Osteoblast (primary cell): ENCODE measurements at regions not wholly inside any gene's neighbourhood (a gene's known extent, or its start where the extent isn't known, plus 50 kb on each side); places are given as distances from the start of the nearest gene placed in this dataset.

ENCODE experiments used
- DNase-seq: peaks from one replicate; pipeline ENCODE4 v3.0.0; 2011; ENCODE audit warnings: low spot score, mixed read lengths; ENCODE audit not compliant: insufficient read length; ENCODE audit errors: missing footprints
- H2AFZ ChIP-seq: 2 replicates; pipeline ENCODE4 v1.6.0; 2011; ENCODE audit warnings: mild to moderate bottlenecking, low read length
- H3K27ac ChIP-seq: 2 replicates; pipeline ENCODE4 v1.5.1; 2011; ENCODE audit warnings: mild to moderate bottlenecking, low read depth, low read length, moderate library complexity
- H3K27me3 ChIP-seq: 2 replicates; pipeline ENCODE4 v1.6.0; 2012; ENCODE audit warnings: mild to moderate bottlenecking, control low read depth, inconsistent platforms, low read length, moderate library complexity; ENCODE audit not compliant: insufficient read depth
- H3K36me3 ChIP-seq: 2 replicates; pipeline ENCODE4 v1.5.1; 2011; ENCODE audit warnings: mild to moderate bottlenecking, low read length, control low read depth, moderate library complexity; ENCODE audit not compliant: insufficient read depth
- H3K4me1 ChIP-seq: 2 replicates; pipeline ENCODE4 v1.5.1; 2011; ENCODE audit warnings: mild to moderate bottlenecking, low read length, control low read depth, moderate library complexity; ENCODE audit not compliant: insufficient read depth
- H3K4me2 ChIP-seq: 2 replicates; pipeline ENCODE4 v1.6.0; 2011; ENCODE audit warnings: mild to moderate bottlenecking, low read length; ENCODE audit not compliant: insufficient read depth
- H3K4me3 ChIP-seq: fragments of 200-600 bp; sonication (generic); 3 replicates; pipeline ENCODE4 v1.5.1; 2012; ENCODE audit warnings: mild to moderate bottlenecking, low read length, inconsistent platforms; ENCODE audit not compliant: insufficient read depth
- H3K79me2 ChIP-seq: 2 replicates; pipeline ENCODE4 v1.6.0; 2012; ENCODE audit warnings: mild to moderate bottlenecking, low read length, control low read depth, inconsistent platforms; ENCODE audit not compliant: insufficient read depth
- H3K9me3 ChIP-seq: 2 replicates; pipeline ENCODE4 v1.5.1; 2011; ENCODE audit warnings: low read depth, low read length, control low read depth
- H4K20me1 ChIP-seq: 2 replicates; pipeline ENCODE4 v1.6.0; 2012; ENCODE audit warnings: mild to moderate bottlenecking, low read length, control low read depth; ENCODE audit not compliant: insufficient read depth
- TF ChIP-seq, protein P1 (sequence below): IDR thresholded peaks from 2 replicates; pipeline ENCODE4 v1.5.1; 2011; ENCODE audit warnings: mild to moderate bottlenecking, low read depth, low read length, moderate library complexity; ENCODE audit errors: extremely low read depth

DNA sequence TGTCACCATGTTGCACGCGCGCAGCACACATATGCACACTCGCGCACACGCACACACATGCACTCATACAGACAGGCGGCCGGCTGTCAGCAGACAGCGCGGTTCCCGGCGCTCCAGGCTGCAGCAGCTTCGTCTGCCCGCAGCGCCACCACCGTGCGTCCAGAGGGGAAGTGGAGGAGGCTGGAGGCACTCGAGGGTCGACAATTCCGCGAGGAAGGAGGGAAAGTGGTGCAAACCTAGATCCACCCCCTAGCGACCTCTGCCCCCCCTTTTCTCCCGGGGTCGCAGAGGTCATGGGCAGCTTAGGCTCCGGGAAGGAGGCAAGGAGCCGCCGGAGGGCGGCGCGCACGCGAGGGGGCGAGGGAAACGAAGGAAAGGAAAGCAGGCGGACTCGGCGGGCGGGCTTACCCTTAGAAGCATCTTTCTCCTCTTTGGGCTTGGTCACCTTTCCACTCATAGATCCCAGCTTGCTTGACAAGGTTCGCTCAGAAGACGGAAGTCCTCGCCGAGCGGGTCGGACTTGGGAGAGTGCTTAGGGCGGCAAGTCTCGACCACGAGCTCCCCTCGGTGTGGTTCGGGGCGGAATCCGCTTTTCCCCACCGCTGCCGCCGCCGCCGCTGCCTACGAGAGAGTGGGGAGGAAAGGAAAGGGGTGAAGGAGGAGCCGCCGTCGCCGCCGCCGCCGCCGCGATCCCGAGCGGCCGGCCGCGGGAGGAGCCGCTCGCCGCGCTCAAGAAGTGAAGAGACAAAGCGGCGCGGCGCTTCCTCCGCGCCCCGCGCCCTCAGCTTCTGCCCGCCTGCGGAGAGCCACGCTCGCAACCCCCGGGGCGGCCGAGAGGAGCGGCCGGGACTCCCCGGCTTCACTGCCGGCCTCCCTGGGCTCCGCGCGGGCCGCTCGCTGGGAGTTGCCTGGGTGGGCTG is 326.6 kb upstream of the F9 start:
- no peaks in the 10 kb centered on the region for H3K79me2 ChIP-seq
- no peak overlapping the region for H2AFZ ChIP-seq
- no peak overlapping the region for H3K27ac ChIP-seq

DNA sequence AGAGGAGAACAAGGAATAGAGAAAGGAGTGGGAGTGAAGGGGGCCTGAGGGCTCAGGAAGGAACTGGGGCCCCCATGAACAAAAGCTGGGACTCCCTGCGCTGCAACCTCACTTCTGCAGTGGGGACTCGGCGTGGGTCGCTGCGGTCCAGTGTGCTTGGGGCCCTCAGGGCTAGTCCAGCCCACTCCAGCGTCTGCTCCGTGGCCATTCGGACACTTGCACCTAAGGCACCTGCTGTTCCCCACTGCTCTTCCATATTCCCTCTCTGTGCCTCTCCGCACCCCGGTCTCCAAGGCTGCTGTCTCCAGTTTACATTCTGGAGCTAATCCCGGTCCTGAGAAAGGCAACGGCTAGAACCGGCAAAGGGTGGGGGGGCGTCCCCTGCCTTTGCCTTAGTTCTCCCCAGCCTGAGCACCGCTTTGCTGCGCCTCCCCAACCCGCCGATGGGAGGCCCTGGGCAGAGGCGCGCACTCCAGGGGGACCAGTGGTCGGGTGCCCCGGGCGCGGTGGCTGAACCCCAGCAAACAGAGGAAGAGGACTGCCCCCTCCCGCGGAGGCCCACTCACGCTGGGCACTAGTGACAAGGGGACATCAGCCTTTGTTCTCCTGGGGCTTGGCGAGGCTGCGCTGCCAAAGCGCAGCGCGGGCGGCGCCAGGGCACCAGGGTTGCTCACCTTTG is 327.7 kb upstream of the F9 start:
- Histone ChIP-seq H3K27me3 (no peaks in the 10 kb centered on the region), H3K36me3 (no peaks in the 10 kb centered on the region), H3K4me2 (no peak overlapping the region), H2AFZ (no peak overlapping the region), H3K4me3 (no peak overlapping the region), H3K4me1 (no peaks in the 10 kb centered on the region), H4K20me1 (no peaks in the 10 kb centered on the region), H3K79me2 (no peaks in the 10 kb centered on the region), H3K27ac (no peak overlapping the region), H3K9me3 (no peaks in the 10 kb centered on the region)
- DNase-seq, result no peak
- TF ChIP-seq, protein P1, sequence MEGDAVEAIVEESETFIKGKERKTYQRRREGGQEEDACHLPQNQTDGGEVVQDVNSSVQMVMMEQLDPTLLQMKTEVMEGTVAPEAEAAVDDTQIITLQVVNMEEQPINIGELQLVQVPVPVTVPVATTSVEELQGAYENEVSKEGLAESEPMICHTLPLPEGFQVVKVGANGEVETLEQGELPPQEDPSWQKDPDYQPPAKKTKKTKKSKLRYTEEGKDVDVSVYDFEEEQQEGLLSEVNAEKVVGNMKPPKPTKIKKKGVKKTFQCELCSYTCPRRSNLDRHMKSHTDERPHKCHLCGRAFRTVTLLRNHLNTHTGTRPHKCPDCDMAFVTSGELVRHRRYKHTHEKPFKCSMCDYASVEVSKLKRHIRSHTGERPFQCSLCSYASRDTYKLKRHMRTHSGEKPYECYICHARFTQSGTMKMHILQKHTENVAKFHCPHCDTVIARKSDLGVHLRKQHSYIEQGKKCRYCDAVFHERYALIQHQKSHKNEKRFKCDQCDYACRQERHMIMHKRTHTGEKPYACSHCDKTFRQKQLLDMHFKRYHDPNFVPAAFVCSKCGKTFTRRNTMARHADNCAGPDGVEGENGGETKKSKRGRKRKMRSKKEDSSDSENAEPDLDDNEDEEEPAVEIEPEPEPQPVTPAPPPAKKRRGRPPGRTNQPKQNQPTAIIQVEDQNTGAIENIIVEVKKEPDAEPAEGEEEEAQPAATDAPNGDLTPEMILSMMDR, result no peak

More for the DNA sequence above, 326.6 kb upstream of the F9 start:
- no peak for DNase-seq
- Histone ChIP-seq H3K27me3 (no peaks in the 10 kb centered on the region), H4K20me1 (no peaks in the 10 kb centered on the region), H3K4me2 (peak overlapping the region; percentile 39), H3K4me3 (peak overlapping the region; percentile 39), H3K36me3 (no peaks in the 10 kb centered on the region), H3K4me1 (no peaks in the 10 kb centered on the region), H3K9me3 (no peaks in the 10 kb centered on the region)
- TF ChIP-seq, protein P1, result no peak

DNA sequence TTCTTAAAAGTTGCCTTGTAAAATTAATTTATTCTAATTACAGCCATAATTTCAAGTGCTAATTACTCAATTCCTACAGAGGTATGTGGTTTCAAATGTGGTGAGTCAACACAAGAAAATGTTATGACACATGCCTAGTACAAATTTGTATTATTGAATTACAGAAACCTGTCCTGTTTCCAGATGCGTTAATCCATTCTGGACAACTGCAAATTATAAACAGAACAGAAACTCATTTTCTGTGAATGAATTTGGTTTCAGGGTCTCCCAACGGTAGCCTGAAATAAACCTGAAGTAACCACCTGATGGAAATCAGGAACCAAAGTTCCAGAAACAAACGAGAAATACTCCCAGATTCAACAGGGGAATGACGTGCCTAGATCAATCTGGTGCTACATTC is 328.6 kb upstream of the F9 start:
- H3K36me3 ChIP-seq, result no peaks in the 10 kb centered on the region
- TF ChIP-seq, protein P1, result no peak
- no peaks in the 10 kb centered on the region for H3K4me1 ChIP-seq
- H2AFZ ChIP-seq, result no peak overlapping the region
- H3K4me3 ChIP-seq, result no peak overlapping the region
- no peaks in the 10 kb centered on the region for H3K9me3 ChIP-seq
- no peaks in the 10 kb centered on the region for H3K79me2 ChIP-seq
- H3K27me3 ChIP-seq, result no peaks in the 10 kb centered on the region
- no peaks in the 10 kb centered on the region for H4K20me1 ChIP-seq
- no peak for DNase-seq
- H3K4me2 ChIP-seq, result no peak overlapping the region
- H3K27ac ChIP-seq, result no peak overlapping the region

DNA sequence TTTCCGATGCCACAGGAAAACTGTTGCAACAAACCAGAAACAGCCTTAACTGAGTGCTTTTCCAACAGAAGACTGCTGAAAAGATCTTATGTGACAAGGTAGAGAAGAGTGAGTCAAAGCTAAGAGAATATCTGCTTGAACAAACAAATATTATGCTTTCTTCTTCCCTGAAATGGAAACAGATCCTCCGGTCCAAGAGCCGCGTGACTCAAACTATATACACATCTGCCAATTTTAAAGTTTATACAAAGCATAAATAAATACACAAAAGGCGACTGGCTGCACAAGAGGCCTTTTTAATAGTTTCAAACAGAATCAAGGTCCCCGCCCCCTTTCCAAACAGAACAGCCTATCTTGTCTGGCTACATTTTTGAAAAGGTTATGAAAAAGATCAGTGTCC is 329.7 kb upstream of the F9 start:
- no peak overlapping the region for H3K27ac ChIP-seq
- no peaks in the 10 kb centered on the region for H3K9me3 ChIP-seq
- TF ChIP-seq, protein P1, result no peak
- DNase-seq, result no peak
- no peaks in the 10 kb centered on the region for H4K20me1 ChIP-seq
- no peaks in the 10 kb centered on the region for H3K36me3 ChIP-seq
- H3K4me1 ChIP-seq, result no peaks in the 10 kb centered on the region
- no peaks in the 10 kb centered on the region for H3K27me3 ChIP-seq
- no peaks in the 10 kb centered on the region for H3K79me2 ChIP-seq
- H3K4me2 ChIP-seq, result no peak overlapping the region
- no peak overlapping the region for H3K4me3 ChIP-seq
- no peak overlapping the region for H2AFZ ChIP-seq
